ENCODE measurements at regions not wholly inside any gene's neighbourhood (a gene's known extent, or its start where the extent isn't known, plus 50 kb on each side); places are given as distances from the start of the nearest gene placed in this dataset.

GRCh38 chr1:228865627-228866330 lies 130.5 kb downstream of the RHOU start:
- no peaks in the 10 kb centered on the region for H3K9me3 ChIP-seq
- TF ChIP-seq CTCF (IDR thresholded peaks at IDR 0.05), result no peak
- no peaks in the 10 kb centered on the region for H3K27me3 ChIP-seq (replicated peaks; ENCODE audit: insufficient read depth)
- no peaks in the 10 kb centered on the region for H3K36me3 ChIP-seq
- DNase-seq (ENCODE audit: low spot score) (no peak), ATAC-seq (ENCODE audit: insufficient number of reproducible peaks, low FRiP score, low read depth) (no peak)
- no peak overlapping the region for H3K27ac ChIP-seq
- peaks cover 3 to 24% of the 10 kb centered on the region in 2 donors for H3K4me1 ChIP-seq (ENCODE audit: control insufficient read depth in 1 of 2, low read depth in 2 of 2)
- no peak overlapping the region for H3K4me3 ChIP-seq

GRCh38 chr1:228866468-228866867 lies 131.2 kb downstream of the RHOU start:
- Histone ChIP-seq H3K27ac (no peak overlapping the region), H3K4me1 (ENCODE audit: control insufficient read depth in 1 of 2, low read depth in 2 of 2) (peaks cover 3 to 17% of the 10 kb centered on the region in 2 donors), H3K9me3 (no peaks in the 10 kb centered on the region), H3K27me3 (replicated peaks; ENCODE audit: insufficient read depth) (no peaks in the 10 kb centered on the region), H3K36me3 (no peaks in the 10 kb centered on the region), H3K4me3 (no peak overlapping the region)
- TF ChIP-seq CTCF (IDR thresholded peaks at IDR 0.05), result no peak
- ATAC-seq (ENCODE audit: insufficient number of reproducible peaks, low FRiP score, low read depth), result no peak
- no peak for DNase-seq (ENCODE audit: low spot score)

GRCh38 chr1:228867108-228867950 lies 132.1 kb downstream of the RHOU start:
- Histone ChIP-seq H3K4me1 (ENCODE audit: control insufficient read depth in 1 of 2, low read depth in 2 of 2) (peaks cover 0 to 8% of the 10 kb centered on the region in 2 donors), H3K9me3 (no peaks in the 10 kb centered on the region), H3K27ac (no peak overlapping the region), H3K27me3 (replicated peaks; ENCODE audit: insufficient read depth) (no peaks in the 10 kb centered on the region), H3K4me3 (no peak overlapping the region), H3K36me3 (no peaks in the 10 kb centered on the region)
- ATAC-seq (ENCODE audit: insufficient number of reproducible peaks, low FRiP score, low read depth), result no peak
- no peak for DNase-seq (ENCODE audit: low spot score)
- no peak for TF ChIP-seq CTCF (IDR thresholded peaks at IDR 0.05)

GRCh38 chr1:228867951-228868730 lies 132.9 kb downstream of the RHOU start:
- DNase-seq (ENCODE audit: low spot score) (no peak), ATAC-seq (ENCODE audit: insufficient number of reproducible peaks, low FRiP score, low read depth) (no peak)
- H3K27ac ChIP-seq, result no peak overlapping the region
- no peaks in the 10 kb centered on the region for H3K27me3 ChIP-seq (replicated peaks; ENCODE audit: insufficient read depth)
- peaks cover 0 to under 1% of the 10 kb centered on the region in 2 donors for H3K4me1 ChIP-seq (ENCODE audit: control insufficient read depth in 1 of 2, low read depth in 2 of 2)
- no peaks in the 10 kb centered on the region for H3K36me3 ChIP-seq
- H3K9me3 ChIP-seq, result no peaks in the 10 kb centered on the region
- H3K4me3 ChIP-seq, result no peak overlapping the region
- TF ChIP-seq CTCF (IDR thresholded peaks at IDR 0.05), result no peak

GRCh38 chr1:228868731-228869024 lies 133.4 kb downstream of the RHOU start:
- Histone ChIP-seq H3K27me3 (replicated peaks; ENCODE audit: insufficient read depth) (no peaks in the 10 kb centered on the region), H3K27ac (no peak overlapping the region), H3K9me3 (no peaks in the 10 kb centered on the region), H3K36me3 (no peaks in the 10 kb centered on the region), H3K4me1 (ENCODE audit: control insufficient read depth in 1 of 2, low read depth in 2 of 2) (no peaks in the 10 kb centered on the region), H3K4me3 (no peak overlapping the region)
- TF ChIP-seq CTCF (IDR thresholded peaks at IDR 0.05), result no peak
- ATAC-seq (ENCODE audit: insufficient number of reproducible peaks, low FRiP score, low read depth), result no peak
- no peak for DNase-seq (ENCODE audit: low spot score)

All from thoracic aorta (tissue), 2 donors.